PC-9 (cell line): ENCODE measurements at regions not wholly inside any gene's neighbourhood (a gene's known extent, or its start where the extent isn't known, plus 50 kb on each side); places are given as distances from the start of the nearest gene placed in this dataset.

Experiments used
- BruUV-seq: library from RNA; stranded (reverse); fragments of 400-500 nt; replicated peaks from 2 replicates; lab custom pipeline; 2021; lab: Mats Ljungman, UMichigan
- CTCF ChIA-PET: fragments of 300-600 bp; sonication (Branson Sonifier 250); formaldehyde crosslinking; loops from one replicate; lab custom pipeline; 2022; ENCODE audit warnings: antibody characterized with exemption; lab: Charles Lee
- POLR2A ChIA-PET: fragments of 300-600 bp; sonication (Branson Sonifier 250); formaldehyde crosslinking; loops from one replicate; lab custom pipeline; 2022; ENCODE audit warnings: antibody characterized with exemption; ENCODE audit not compliant: unreplicated experiment; lab: Charles Lee
- DNase-seq, 2 experiments: peaks; one replicate each; pipeline versions ENCODE4 v3.0.0 to v3.0.0-alpha.2; 2015 to 2022; ENCODE audit warnings: mixed read lengths in 1 of 2
- H2AFZ ChIP-seq: fragments of 200-600 bp; sonication (generic); 2 replicates; pipeline ENCODE4 v1.8.1; 2017; ENCODE audit warnings: antibody characterized with exemption
- H3F3A ChIP-seq: fragments of 200-600 bp; sonication (generic); 2 replicates; pipeline ENCODE4 v1.8.1; 2017; ENCODE audit warnings: antibody characterized with exemption, mild to moderate bottlenecking, low read depth; ENCODE audit not compliant: insufficient read depth
- H3K27ac ChIP-seq: fragments of 200-600 bp; sonication (generic); 2 replicates; pipeline ENCODE4 v1.6.1; 2016; ENCODE audit warnings: mixed run types
- H3K27me3 ChIP-seq: fragments of 200-600 bp; sonication (generic); 2 replicates; pipeline ENCODE4 v1.6.1; 2016; ENCODE audit warnings: low read depth, mixed run types; ENCODE audit not compliant: insufficient read depth
- H3K36me3 ChIP-seq: fragments of 200-600 bp; sonication (generic); 2 replicates; pipeline ENCODE4 v1.6.1; 2016; ENCODE audit warnings: low read depth, mixed run types
- H3K4me1 ChIP-seq: fragments of 200-600 bp; sonication (generic); replicated peaks from 2 replicates; pipeline ENCODE4 v1.6.1; 2016; ENCODE audit warnings: mixed run types; ENCODE audit not compliant: insufficient read depth
- H3K4me2 ChIP-seq: fragments of 200-600 bp; sonication (generic); 2 replicates; pipeline ENCODE4 v1.6.1; 2017; ENCODE audit warnings: mixed run types
- H3K4me3 ChIP-seq: fragments of 200-600 bp; sonication (generic); 2 replicates; pipeline ENCODE4 v1.6.1; 2016; ENCODE audit warnings: mixed run types
- H3K79me2 ChIP-seq: fragments of 200-600 bp; sonication (generic); 2 replicates; pipeline ENCODE4 v1.6.1; 2017; ENCODE audit warnings: low read depth, mixed run types
- H3K9me2 ChIP-seq: fragments of 200-600 bp; sonication (generic); 2 replicates; pipeline ENCODE4 v1.8.1; 2017; ENCODE audit warnings: mild to moderate bottlenecking; ENCODE audit not compliant: insufficient read depth
- H3K9me3 ChIP-seq: fragments of 200-600 bp; sonication (generic); 2 replicates; pipeline ENCODE4 v1.8.1; 2016; ENCODE audit warnings: low read depth; ENCODE audit not compliant: insufficient read depth
- H4K20me1 ChIP-seq: fragments of 200-600 bp; sonication (generic); 2 replicates; pipeline ENCODE4 v1.8.1; 2017; ENCODE audit not compliant: insufficient read depth
- EZH2 ChIP-seq: fragments of 200-600 bp; sonication (generic); IDR thresholded peaks from 2 replicates; pipeline ENCODE4 v1.8.0; 2017; ENCODE audit warnings: antibody characterized with exemption, low read depth
- intact Hi-C: fragments of 100-400 bp; cut with micrococcal nuclease; formaldehyde crosslinking; loops from one replicate; pipeline ENCODE4 v1.10.0; 2022; ENCODE audit not compliant: unreplicated experiment
- TF ChIP-seq, protein P1 (sequence below): fragments of 200-600 bp; sonication (generic); conservative IDR thresholded peaks from 2 replicates; pipeline ENCODE4 v1.6.1; 2017; ENCODE audit warnings: mixed run types, antibody characterized with exemption, mild to moderate bottlenecking, moderate library complexity

DNA sequence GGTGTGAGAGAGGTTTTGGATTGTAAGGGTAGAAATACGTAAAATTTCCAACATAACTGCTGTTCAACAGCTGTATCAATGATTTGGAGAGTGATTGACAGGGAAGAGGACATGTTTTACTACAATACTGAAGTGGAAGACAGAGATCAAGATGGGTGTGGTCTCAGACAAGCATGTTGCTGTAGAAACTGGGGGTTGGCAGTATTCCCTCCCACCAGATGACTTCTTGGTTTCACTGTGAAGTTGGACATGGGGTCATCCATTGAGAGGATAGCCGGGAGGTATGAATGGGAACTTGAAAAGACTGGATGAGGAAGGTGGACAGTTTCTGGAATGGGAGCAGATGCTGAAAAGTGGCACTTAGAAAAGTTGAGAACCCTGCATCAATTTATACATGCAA is 95.3 kb upstream of the HDAC9 start:
- H3K9me2 ChIP-seq = peaks cover 5% of the 10 kb centered on the region; the same call in 1 of the 2 replicates
- no peak overlapping the region for H2AFZ ChIP-seq
- no TSS peak for BruUV-seq
- H3K4me1 ChIP-seq = no peaks in the 10 kb centered on the region
- H3K4me2 ChIP-seq = no peak overlapping the region
- ChIA-PET CTCF (no interaction called here), POLR2A (no interaction called here)
- H4K20me1 ChIP-seq = no peaks in the 10 kb centered on the region
- H3F3A ChIP-seq = no peaks in the 10 kb centered on the region
- no peaks in the 10 kb centered on the region for H3K79me2 ChIP-seq
- no peaks in the 10 kb centered on the region for H3K36me3 ChIP-seq
- no peaks in the 10 kb centered on the region for H3K27me3 ChIP-seq
- no peak overlapping the region for H3K27ac ChIP-seq
- DNase-seq = no peak
- H3K4me3 ChIP-seq = no peak overlapping the region
- no peak for TF ChIP-seq EZH2
- TF ChIP-seq, protein P1, sequence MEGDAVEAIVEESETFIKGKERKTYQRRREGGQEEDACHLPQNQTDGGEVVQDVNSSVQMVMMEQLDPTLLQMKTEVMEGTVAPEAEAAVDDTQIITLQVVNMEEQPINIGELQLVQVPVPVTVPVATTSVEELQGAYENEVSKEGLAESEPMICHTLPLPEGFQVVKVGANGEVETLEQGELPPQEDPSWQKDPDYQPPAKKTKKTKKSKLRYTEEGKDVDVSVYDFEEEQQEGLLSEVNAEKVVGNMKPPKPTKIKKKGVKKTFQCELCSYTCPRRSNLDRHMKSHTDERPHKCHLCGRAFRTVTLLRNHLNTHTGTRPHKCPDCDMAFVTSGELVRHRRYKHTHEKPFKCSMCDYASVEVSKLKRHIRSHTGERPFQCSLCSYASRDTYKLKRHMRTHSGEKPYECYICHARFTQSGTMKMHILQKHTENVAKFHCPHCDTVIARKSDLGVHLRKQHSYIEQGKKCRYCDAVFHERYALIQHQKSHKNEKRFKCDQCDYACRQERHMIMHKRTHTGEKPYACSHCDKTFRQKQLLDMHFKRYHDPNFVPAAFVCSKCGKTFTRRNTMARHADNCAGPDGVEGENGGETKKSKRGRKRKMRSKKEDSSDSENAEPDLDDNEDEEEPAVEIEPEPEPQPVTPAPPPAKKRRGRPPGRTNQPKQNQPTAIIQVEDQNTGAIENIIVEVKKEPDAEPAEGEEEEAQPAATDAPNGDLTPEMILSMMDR = no peak
- H3K9me3 ChIP-seq = no peaks in the 10 kb centered on the region; the same call in 1 of the 2 replicates
- intact Hi-C loops = no loop called here

DNA sequence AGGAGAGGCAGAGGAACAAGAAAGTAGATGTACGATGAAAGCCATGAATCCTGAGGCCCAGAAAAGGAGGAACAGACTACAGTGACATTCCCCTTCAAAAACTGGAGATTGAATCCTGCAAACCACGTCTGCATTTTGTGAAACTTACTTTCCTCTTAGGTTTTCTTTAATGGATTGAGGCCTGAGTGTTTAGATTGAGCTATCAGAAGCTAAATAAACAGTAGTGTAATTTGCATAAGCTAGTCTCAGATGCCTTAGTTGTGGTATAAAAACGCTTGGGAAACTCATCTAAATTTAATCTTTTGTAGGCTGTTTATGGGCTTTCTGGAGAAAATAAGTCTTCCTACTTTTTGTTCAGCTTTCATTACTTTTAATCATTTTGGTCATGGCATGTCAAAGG is 94.8 kb upstream of the HDAC9 start:
- no peak for TF ChIP-seq EZH2
- TF ChIP-seq, protein P1 = no peak
- no TSS peak for BruUV-seq
- H3K27me3 ChIP-seq = no peaks in the 10 kb centered on the region
- intact Hi-C loops = no loop called here
- DNase-seq = no peak
- no peaks in the 10 kb centered on the region for H3K79me2 ChIP-seq
- no peaks in the 10 kb centered on the region for H3K36me3 ChIP-seq
- H3K4me2 ChIP-seq = no peak overlapping the region
- H3K4me3 ChIP-seq = no peak overlapping the region
- POLR2A ChIA-PET = no interaction called here
- CTCF ChIA-PET = no interaction called here
- H4K20me1 ChIP-seq = no peaks in the 10 kb centered on the region
- no peaks in the 10 kb centered on the region for H3K4me1 ChIP-seq
- no peak overlapping the region for H3K27ac ChIP-seq
- no peaks in the 10 kb centered on the region for H3K9me3 ChIP-seq
- no peak overlapping the region for H2AFZ ChIP-seq
- peaks cover 5% of the 10 kb centered on the region; the same call in 1 of the 2 replicates for H3K9me2 ChIP-seq
- no peaks in the 10 kb centered on the region for H3F3A ChIP-seq

DNA sequence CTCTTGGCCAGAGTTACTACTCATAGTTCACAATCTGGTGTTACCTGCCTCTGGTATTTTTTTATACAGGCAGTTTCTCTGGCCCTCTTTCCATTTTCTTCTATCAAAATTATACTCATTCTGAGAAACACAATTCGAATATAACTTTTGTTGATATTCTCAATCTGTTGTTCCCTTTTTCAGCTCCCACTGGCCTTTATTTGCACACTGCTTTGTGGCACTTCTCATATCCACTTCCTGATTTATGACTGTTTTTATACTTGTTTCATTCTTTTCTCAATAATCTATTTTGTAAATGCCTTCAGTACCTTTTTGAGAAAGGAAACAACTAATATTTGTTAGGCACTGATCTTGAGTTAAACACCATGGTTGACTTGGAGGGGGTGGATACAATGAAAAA is 93.8 kb upstream of the HDAC9 start:
- Histone ChIP-seq H2AFZ (no peak overlapping the region), H3K4me2 (no peak overlapping the region), H3K9me3 (no peaks in the 10 kb centered on the region), H3K36me3 (no peaks in the 10 kb centered on the region), H3K27me3 (no peaks in the 10 kb centered on the region), H3K79me2 (no peaks in the 10 kb centered on the region), H3K4me1 (no peaks in the 10 kb centered on the region), H3K27ac (no peak overlapping the region), H3K9me2 (peaks cover 5% of the 10 kb centered on the region; the same call in 1 of the 2 replicates), H3F3A (no peaks in the 10 kb centered on the region), H4K20me1 (no peaks in the 10 kb centered on the region), H3K4me3 (no peak overlapping the region)
- BruUV-seq = no TSS peak
- CTCF ChIA-PET = no interaction called here
- intact Hi-C loops = no loop called here
- no peak for DNase-seq
- POLR2A ChIA-PET = no interaction called here
- no peak for TF ChIP-seq EZH2
- TF ChIP-seq, protein P1 = no peak
